ENCODE measurements at regions not wholly inside any gene's neighbourhood (a gene's known extent, or its start where the extent isn't known, plus 50 kb on each side); places are given as distances from the start of the nearest gene placed in this dataset.

- ChIA-PET POLR2A (ENCODE audit: low non-redundant PET) (no interaction called here), CTCF (no interaction called here)
- no peaks in the 10 kb centered on the region for H3K36me3 ChIP-seq (ENCODE audit: insufficient read depth, low read length, poor library complexity, severe bottlenecking)
- H3K4me3 ChIP-seq (ENCODE audit: low read depth, low read length, poor library complexity, severe bottlenecking): no peak overlapping the region
- peaks cover 15% of the 10 kb centered on the region for H3K4me1 ChIP-seq (ENCODE audit: insufficient read depth, low read length, poor library complexity, severe bottlenecking)
- DNase-seq (ENCODE audit: low spot score): peak; percentile 67
- peak overlapping the region; percentile 32 for H3K27ac ChIP-seq (ENCODE audit: low read depth, low read length, poor library complexity, severe bottlenecking)
- intact Hi-C loops (cut with micrococcal nuclease; ENCODE audit: unreplicated experiment): no loop called here
- BruUV-seq (replicated peaks): no TSS peak
- H3K9me3 ChIP-seq (ENCODE audit: low read depth, low read length, poor library complexity, severe bottlenecking): no peaks in the 10 kb centered on the region
- TF ChIP-seq, protein P1, sequence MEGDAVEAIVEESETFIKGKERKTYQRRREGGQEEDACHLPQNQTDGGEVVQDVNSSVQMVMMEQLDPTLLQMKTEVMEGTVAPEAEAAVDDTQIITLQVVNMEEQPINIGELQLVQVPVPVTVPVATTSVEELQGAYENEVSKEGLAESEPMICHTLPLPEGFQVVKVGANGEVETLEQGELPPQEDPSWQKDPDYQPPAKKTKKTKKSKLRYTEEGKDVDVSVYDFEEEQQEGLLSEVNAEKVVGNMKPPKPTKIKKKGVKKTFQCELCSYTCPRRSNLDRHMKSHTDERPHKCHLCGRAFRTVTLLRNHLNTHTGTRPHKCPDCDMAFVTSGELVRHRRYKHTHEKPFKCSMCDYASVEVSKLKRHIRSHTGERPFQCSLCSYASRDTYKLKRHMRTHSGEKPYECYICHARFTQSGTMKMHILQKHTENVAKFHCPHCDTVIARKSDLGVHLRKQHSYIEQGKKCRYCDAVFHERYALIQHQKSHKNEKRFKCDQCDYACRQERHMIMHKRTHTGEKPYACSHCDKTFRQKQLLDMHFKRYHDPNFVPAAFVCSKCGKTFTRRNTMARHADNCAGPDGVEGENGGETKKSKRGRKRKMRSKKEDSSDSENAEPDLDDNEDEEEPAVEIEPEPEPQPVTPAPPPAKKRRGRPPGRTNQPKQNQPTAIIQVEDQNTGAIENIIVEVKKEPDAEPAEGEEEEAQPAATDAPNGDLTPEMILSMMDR (conservative IDR thresholded peaks at IDR 0.05; ENCODE audit: low read depth, low read length): no peak
- no peak for TF ChIP-seq EZH2 (IDR thresholded peaks at IDR 0.05; ENCODE audit: borderline replicate concordance, low read depth, low read length, poor library complexity, severe bottlenecking)
- H3K27me3 ChIP-seq (replicated peaks; ENCODE audit: insufficient read depth, low read depth, low read length, poor library complexity): no peaks in the 10 kb centered on the region
Measured at GRCh38 chr12:73815072-73815645, 722.5 kb upstream of the ATXN7L3B start.

DNA sequence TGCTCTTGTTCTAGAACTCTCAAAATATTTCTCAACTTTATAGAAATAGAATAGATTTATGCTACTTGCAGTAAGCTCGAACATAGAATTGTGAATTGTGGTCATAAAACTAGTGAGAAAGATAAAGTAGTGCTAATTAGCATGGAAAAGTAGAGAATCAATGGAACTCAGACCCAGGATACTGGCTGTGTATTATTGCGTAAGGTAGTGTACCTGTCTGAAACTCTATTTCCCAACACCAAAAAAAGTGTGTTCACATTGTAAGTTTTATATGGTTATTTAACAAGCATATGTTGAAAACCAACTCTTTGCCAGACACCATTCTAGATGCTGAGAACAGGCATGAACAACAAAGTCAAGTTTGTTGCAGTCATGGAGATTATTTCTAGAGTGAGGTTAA is 720.5 kb upstream of the ATXN7L3B start:
- ChIA-PET POLR2A (ENCODE audit: low non-redundant PET) (no interaction called here), CTCF (no interaction called here)
- intact Hi-C loops (cut with micrococcal nuclease; ENCODE audit: unreplicated experiment): no loop called here
- no TSS peak for BruUV-seq (replicated peaks)
- Histone ChIP-seq H3K36me3 (ENCODE audit: insufficient read depth, low read length, poor library complexity, severe bottlenecking) (no peaks in the 10 kb centered on the region), H3K9me3 (ENCODE audit: low read depth, low read length, poor library complexity, severe bottlenecking) (peaks cover 10% of the 10 kb centered on the region), H3K4me3 (ENCODE audit: low read depth, low read length, poor library complexity, severe bottlenecking) (no peak overlapping the region), H3K27me3 (replicated peaks; ENCODE audit: insufficient read depth, low read depth, low read length, poor library complexity) (no peaks in the 10 kb centered on the region), H3K27ac (ENCODE audit: low read depth, low read length, poor library complexity, severe bottlenecking) (no peak overlapping the region), H3K4me1 (ENCODE audit: insufficient read depth, low read length, poor library complexity, severe bottlenecking) (peaks cover 15% of the 10 kb centered on the region)
- no peak for DNase-seq (ENCODE audit: low spot score)
- no peak for TF ChIP-seq EZH2 (IDR thresholded peaks at IDR 0.05; ENCODE audit: borderline replicate concordance, low read depth, low read length, poor library complexity, severe bottlenecking)
- TF ChIP-seq, protein P1 (conservative IDR thresholded peaks at IDR 0.05; ENCODE audit: low read depth, low read length): no peak

GRCh38 chr12:73833746-73834145 is 703.9 kb upstream of the ATXN7L3B start:
- intact Hi-C loops (cut with micrococcal nuclease; ENCODE audit: unreplicated experiment): no loop called here
- H3K4me3 ChIP-seq (ENCODE audit: low read depth, low read length, poor library complexity, severe bottlenecking): no peak overlapping the region
- no peak overlapping the region for H3K27ac ChIP-seq (ENCODE audit: low read depth, low read length, poor library complexity, severe bottlenecking)
- no peaks in the 10 kb centered on the region for H3K27me3 ChIP-seq (replicated peaks; ENCODE audit: insufficient read depth, low read depth, low read length, poor library complexity)
- TF ChIP-seq, protein P1 (conservative IDR thresholded peaks at IDR 0.05; ENCODE audit: low read depth, low read length): no peak
- TF ChIP-seq EZH2 (IDR thresholded peaks at IDR 0.05; ENCODE audit: borderline replicate concordance, low read depth, low read length, poor library complexity, severe bottlenecking): no peak
- no peak for DNase-seq (ENCODE audit: low spot score)
- ChIA-PET CTCF (no interaction called here), POLR2A (ENCODE audit: low non-redundant PET) (no interaction called here)
- H3K9me3 ChIP-seq (ENCODE audit: low read depth, low read length, poor library complexity, severe bottlenecking): no peaks in the 10 kb centered on the region
- BruUV-seq (replicated peaks): no TSS peak
- H3K36me3 ChIP-seq (ENCODE audit: insufficient read depth, low read length, poor library complexity, severe bottlenecking): no peaks in the 10 kb centered on the region
- no peaks in the 10 kb centered on the region for H3K4me1 ChIP-seq (ENCODE audit: insufficient read depth, low read length, poor library complexity, severe bottlenecking)

Data from A673 (cell line).